GM11168 (cell line): ENCODE measurements at regions not wholly inside any gene's neighbourhood (a gene's known extent, or its start where the extent isn't known, plus 50 kb on each side); places are given as distances from the start of the nearest gene placed in this dataset.

Source experiments
- in situ Hi-C: fragments of 300-500 bp; cut with MboI; formaldehyde crosslinking; loops from one replicate; pipeline ENCODE4 v1.12.0; 2022; ENCODE audit warnings: low sequenced_read_pairs; ENCODE audit not compliant: unreplicated experiment

DNA sequence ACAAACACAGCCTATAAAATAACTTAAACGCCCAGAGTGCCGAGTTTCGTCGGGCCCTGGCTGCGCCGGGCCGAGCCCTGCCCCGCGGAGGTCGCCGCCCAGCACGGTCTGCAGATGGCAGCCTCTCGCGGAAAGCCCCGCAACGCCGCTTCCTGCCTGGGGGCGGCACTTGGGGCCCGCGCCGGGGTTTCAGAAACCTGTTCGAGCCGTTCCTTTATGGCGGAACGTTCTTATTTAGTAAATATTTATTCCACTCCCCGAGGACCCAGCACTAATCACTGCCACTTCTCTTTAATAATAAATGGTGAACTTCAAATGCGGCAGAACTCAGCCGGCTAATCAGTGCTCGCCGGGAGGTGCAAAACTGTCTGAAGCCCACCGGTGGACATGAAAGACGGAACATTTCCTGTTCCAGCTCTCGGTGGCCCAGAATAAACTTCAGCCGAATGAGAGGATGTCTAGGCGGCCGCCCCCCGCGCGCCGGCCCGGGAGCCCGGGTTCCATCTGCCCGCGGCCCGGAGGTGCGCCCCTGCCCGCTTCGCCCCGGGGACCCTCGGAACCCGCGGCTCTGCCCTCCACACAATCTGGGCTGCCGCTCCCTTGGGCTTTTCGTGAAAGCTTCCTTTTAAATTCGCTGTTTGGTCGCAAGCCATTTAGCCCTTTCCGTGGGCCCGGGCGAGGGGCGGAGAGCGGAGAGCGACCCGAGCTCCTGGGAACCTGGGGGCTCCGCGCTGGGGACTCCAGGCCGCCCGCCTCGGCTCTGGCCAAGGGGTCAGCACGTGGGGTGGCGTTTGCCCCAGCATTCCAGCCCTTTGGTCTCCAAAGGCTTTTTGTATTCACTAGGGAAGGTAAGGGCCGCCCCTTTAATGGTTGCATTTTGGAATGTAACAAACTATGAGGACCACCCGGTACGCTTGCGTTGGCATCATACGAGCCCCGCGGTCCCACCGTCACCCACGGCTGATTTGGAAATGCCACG lies 110.8 kb upstream of the ATP11B start:
- in situ Hi-C loops, result loop anchor here (10.0 to 25.0 kb wide), 2 partner anchors 770 to 978 kb away; no protein-coding TSS in a partner anchor

DNA sequence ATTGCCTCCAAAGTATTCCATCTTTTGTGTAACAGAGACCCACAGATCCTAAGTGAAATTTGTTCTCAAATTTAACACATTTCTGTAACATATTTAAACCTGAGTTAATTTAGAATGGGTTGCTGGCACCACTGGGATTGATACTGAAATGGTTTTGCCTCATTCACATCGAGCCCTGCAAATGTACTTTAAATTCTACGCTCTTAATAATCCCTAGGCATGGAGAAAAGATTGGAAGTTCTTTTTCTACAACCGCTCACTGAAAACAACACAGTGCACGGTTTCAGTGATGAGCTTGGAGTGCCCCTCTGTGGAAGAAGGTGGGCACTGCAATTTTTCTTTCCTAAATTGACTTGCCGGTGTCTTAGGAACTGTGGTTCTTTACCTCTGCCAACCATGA lies 109.9 kb upstream of the ATP11B start:
- in situ Hi-C loops, result loop anchor here (10.0 to 25.0 kb wide), 2 partner anchors 771 to 979 kb away; no protein-coding TSS in a partner anchor

DNA sequence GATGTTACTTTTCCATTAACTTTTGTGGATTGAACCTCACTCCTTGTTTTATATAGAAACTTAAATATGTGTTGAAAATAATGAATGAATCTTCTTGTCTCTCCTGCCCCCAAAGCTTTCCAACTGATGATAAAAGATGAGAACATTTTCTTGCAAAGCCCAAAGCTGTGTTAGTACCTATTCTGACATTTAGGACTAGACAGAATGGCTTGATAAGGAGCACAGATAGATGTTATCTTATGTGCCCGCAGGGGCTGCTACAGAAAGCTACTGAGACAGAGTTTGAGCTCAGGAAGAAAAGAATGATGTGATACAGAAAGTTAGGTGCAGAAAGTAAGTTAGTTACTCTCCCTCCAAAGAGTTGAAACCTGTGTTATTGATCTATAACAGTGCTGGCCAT lies 109.4 kb upstream of the ATP11B start:
- in situ Hi-C loops, result loop anchor here (10.0 to 25.0 kb wide), 2 partner anchors 772 to 979 kb away; no protein-coding TSS in a partner anchor

DNA sequence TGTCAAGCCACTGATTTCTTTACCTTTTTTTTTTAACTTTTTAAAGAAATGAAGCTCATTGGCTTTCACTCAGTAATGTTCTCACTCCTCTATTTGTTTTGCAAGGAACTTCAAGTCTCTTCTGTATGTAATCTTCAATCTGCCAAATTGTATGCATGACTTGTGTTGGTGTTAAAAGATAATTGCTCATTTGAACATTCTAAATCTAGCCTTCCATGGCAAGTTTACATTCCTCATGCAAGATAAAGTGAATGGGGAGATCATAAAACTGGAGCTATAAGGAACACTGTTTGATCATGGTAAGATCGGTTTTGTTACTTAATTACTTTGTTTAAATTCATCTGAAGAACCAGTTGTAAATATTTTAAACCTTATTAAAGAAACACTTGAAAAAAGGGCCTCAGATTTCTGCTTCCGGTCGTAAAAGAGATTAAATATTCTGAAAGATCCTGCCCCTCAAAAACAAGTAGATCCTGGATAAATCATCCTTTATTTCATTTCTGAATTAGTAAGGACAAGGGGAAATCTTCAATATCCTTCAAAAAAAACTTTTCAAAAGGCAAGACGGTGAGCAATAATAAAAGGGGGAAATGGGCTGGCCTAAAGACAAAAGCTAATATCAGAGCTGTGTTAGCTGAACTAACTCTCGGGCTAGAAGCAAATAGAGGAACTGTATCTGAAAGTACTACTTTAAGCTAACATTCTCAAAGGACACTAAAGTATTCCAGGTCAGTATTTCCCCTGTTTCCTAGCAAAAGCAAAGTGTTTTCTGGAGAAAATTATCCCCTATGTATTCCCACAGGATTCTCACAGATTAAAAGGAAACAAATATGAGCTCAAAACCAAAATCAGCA lies 107.0 kb upstream of the ATP11B start:
- in situ Hi-C loops, result loop anchor here (10.0 to 25.0 kb wide), 2 partner anchors 774 to 981 kb away; no protein-coding TSS in a partner anchor

DNA sequence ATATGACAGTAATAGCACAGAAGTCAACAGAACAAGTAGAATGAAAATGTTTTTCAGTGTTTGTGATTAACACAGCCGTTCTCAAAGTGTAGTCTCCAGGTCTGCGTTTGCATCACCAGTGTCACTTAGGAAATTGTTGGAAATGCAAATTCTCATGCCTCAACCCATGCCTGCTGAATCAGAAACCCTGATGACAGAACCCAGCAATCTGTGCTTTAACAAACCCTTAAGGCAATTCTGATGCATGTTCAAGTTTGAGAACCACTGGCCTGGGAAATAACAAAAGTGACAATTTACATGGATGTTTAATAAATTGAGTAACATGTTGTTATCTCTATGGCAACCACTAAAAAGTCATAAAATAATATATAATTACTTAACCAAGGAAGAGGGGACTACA lies 103.1 kb upstream of the ATP11B start:
- in situ Hi-C loops, result loop anchor here (25.0 kb wide), 1 partner anchor 778 kb away; no protein-coding TSS in a partner anchor

DNA sequence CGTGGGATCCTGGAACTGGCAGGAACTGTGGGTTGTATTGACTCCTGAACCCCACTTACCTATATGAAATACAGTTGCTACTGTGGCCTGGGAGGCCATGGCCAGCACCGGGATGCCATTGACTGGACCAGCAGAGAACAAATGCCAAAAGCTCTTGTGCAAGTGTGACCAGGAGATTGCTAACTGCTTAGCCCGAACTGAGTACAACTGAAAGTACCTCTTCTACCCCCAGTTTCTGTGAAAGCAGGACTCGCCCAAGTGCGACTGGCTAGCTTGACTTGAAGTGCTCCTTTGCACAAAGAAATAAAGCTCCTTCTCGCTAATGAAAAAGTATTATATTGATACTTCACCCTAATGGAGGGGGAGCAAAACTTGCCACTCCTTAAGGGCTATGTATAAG lies 101.3 kb upstream of the ATP11B start:
- in situ Hi-C loops, result loop anchor here (25.0 kb wide), 1 partner anchor 780 kb away; no protein-coding TSS in a partner anchor

DNA sequence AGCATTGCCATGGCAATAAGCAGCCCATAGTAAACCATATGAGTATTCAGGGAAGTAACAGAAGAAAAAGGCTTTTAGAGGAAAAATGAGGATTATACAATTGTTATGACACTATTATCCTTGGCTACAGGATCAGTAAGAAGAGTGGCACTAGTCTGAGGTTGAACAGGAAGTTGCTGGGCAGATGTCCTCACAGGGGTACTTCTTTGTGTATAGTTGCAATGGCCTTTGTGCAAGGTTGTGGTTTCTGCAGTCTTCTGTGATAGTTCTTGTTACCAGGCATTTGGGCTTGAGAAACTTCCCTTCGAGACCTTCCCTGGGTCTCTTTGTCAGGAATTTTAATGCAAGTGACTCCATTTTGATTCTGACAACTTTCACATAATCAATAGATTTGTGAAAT lies 100.6 kb upstream of the ATP11B start:
- in situ Hi-C loops, result loop anchor here (25.0 kb wide), 1 partner anchor 780 kb away; no protein-coding TSS in a partner anchor

DNA sequence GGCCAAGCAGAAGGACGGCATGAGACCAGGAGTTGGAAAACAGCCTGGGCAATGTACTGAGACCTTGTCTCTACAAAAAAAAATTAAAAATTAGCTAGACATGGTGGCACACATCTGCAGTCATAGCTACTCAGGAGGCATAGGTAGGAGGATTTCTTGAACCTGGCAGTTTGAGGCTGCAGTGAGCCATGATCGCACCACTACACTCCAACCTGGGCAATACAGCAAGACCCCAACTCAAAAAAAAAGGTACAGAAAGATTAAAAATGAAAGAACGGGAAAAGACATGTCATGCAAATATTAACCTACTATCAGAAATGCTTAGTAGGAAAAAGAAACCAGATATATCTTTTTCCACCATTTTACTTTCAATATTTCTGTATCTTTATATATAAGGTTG lies 99.6 kb upstream of the ATP11B start:
- in situ Hi-C loops, result loop anchor here (25.0 kb wide), 1 partner anchor 781 kb away; no protein-coding TSS in a partner anchor

DNA sequence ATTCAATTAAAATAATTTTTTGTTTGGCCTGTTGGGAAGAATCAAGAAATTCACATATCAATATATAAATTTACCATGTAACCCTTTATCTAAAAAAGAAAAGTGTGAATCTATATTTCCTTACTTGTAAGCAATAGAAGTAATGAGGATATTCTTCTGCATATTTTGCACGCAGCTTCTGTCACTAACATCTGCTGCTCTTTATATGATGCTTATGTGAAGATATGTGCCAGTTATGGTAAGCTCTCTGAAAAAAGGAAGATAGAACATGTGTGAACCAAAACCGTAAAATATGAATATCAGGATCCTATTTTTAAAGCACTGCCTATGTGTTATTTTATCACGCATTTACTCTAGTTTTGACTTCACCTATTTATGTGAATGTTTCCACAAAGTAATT lies 96.4 kb upstream of the ATP11B start:
- in situ Hi-C loops, result loop anchor here (25.0 kb wide), 1 partner anchor 785 kb away; no protein-coding TSS in a partner anchor

DNA sequence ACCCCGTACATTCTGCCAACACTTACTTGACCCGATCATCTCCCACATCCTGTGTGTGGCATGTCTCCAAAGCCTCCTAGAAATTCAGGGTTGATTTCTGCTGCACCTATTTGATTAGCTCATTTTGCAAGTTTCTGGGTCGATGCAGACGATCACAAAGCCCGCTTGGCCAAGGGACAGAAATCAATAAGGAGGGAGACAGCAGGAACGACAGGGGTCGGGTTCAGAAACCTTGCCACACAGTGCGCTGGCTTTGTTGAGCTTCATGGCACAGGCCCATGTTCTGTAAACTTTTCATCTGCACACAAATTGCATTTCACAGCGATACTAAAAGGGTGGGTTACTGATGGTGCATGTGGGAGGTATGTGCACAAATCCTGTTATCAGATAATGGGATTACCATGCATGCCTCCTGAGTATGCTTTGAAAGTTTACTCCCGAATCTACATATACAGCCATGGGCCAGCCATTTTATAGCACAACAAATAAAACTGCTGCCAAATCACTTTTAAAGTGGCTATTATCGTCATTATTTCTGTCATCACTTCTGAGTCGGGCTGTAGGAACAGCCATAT lies 95.9 kb upstream of the ATP11B start:
- in situ Hi-C loops, result loop anchor here (25.0 kb wide), 1 partner anchor 785 kb away; no protein-coding TSS in a partner anchor

DNA sequence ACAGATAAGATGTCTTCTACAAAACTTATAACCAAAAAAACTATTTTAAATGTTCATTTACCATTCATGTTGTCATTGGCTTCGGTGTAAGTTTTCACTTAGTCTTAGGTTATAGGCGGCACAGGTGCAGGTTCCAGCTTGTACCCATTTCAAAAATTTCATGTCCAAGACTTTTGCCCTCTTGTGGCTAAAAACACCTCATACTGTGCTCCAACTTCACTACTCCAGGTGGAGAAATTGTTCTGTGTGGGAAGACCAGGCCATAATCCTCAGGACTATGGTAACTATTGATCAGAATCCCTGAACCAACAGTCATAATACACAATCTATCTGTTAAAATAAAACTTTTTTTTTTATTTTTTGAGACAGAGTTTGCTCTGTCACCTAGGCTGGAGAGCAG lies 95.2 kb upstream of the ATP11B start:
- in situ Hi-C loops, result loop anchor here (25.0 kb wide), 1 partner anchor 786 kb away; no protein-coding TSS in a partner anchor

DNA sequence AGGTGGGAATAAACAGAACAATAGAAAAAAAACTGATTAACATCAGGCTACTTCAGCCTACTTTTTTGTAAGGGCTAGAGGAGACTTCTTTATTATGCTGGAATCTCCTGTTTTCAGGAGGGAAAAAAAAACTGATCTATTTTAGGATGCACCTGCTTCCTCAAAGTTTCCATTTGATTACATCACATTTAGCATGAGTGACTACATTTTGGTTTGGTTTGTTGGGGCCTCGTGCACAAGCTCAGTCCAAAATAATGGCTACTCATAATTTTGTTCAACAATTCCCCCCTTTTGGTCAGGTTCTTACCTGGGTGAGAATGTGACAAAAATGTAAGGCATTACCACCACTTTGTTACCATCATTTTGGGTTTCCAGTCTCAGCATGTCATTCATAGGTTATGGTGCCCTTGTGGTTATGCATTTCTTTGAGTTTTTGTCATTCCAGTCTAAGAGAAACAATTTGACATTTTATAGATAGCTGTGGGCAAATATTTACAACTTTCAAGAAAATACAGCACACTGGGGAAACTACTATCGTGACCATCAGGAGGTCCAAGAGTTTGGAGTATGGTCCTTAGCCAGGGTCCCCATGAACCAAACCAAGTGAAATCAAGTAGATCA lies 93.6 kb upstream of the ATP11B start:
- in situ Hi-C loops, result loop anchor here (25.0 kb wide), 1 partner anchor 787 kb away; no protein-coding TSS in a partner anchor

DNA sequence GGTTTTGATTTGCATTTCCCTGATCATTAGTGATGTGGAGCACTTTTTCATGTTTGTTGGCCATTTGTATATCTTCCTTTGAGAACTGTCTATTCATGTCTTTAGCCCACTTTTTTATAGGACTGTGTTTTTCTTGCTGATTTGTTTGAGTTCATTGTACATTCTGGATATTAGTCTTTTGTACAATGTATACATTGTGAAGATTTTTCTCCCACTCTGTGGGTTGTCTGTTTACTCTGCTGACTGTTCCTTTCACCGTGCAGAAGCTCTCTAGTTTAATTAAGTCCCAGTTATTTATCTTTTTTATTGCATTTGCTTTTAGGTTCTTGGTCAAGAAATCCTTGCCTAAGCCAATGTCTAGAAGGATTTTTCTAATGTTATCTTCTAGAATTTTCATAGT lies 91.1 kb upstream of the ATP11B start:
- in situ Hi-C loops, result no loop called here

DNA sequence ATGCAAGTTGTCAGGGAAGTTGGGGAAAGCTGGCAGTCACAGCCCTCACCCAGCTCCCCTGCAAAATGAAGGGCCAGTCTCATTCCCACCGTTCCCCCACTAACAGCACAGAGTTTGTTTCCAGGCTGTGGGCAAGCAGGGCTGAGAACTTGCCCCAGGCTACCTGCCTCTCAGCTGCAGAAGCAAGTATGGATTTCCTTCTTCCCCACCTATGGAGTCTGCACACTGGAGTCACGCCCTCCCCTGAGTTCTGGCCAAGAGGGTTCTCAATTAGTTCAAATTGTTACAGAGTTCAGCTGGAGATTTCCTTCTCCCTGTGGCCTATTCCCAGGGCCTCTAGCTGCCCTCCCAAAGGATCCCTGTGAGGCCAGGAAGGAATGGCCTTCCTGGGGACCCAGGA lies 90.1 kb upstream of the ATP11B start:
- in situ Hi-C loops, result no loop called here

DNA sequence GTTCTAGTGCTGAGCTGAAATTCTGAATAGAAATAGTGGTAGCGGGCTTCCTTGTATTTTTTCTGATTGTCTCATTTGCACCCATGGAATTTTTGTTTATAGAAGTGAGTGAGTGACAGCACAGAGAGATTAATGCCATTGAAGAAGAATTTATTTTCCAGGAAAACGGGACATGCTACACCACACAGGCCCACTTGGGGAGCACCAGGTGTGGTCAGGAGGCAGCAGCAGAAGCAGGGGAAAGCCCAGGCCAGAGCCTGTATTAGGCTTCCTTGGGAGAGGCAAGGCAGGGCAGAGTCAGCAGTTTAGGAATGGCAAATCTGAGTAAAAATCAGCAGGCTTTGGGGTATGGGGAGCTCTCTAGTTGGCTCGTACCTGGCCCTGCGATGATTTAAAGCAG lies 88.4 kb upstream of the ATP11B start:
- in situ Hi-C loops, result no loop called here

DNA sequence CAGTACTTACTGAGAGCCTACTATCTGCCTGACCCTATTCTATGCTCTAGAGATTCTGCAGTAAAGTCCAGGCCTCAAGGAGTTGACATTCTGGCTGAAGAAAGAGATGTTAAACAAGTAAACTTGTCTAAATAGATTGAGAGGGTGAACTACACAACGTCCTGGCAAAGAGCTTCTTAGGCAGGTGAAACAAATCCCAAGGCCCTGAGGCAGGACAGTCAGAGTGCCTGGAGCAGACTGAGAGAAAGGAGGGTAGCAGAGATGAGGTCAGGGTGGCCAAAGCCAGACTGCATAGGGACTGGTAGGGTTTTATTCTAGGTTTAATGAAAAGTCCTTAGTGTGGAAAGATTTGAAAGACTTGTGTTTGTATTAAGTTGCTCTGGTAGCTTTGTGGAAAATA lies 84.5 kb upstream of the ATP11B start:
- in situ Hi-C loops, result no loop called here

DNA sequence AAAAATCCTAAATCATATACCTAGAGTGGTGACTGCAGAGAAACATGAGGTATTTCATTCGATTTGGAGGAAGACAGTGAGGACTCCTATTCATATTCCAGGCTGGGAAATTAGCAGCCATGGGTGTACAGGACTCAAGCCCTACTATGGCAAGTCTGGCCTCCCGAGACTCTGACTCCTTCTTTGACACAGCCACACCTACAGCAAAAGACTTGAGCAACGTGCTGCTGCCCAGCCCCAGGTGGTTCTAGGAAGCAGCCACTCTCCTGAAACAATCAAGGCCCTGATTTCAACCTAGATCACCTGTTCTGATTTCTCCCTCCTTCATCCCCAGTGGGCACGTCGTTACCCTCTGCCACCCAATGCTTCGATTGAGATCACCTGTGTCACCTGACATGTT lies 84.0 kb upstream of the ATP11B start:
- in situ Hi-C loops, result no loop called here

DNA sequence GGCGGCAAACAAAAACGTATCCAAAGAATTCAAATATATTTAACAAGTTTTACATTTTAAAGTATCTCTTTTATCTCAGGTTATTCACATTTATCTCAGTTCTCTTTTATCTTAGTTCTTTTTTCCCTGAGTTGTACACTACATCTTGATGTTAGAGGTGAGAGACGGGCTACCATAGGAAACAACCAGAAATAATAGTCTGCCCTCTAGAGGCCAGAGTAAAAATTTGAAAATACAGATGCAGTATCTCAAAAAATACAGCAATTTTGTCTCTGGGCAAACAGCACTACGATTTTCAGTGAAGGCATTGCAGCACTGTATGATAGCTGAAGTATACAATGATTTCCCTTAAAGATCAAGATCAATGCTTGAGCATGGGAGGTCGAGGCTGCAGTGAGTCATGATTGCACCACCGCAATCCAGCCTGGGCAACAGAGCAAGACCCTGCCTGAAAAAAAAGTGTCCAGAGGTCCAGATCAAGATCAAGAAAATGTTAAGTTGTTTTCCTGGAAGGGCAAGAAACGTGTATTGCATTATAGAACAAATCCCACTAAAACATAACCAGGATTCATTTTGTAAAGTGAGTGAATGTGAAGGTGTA lies 82.6 kb upstream of the ATP11B start:
- in situ Hi-C loops, result no loop called here

DNA sequence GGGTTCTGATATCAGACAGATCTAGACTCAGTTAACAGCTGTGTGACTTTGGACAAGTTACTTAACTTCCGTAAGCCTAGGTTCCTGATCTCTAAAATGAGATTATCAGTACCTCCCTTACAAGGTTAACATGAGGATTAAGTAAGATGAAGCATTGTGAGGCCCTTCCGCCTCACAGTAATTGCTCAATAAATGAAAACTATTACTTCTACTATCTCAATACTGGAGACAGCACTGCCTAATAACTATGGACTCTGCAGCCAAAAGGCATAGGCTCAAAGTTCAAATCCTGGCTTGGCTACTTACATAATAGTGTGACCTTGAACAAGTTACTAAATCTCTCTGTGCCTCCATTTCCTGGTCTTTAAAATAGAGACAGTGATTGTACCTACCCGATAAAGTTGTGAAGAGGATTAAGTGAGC lies 82.0 kb upstream of the ATP11B start:
- in situ Hi-C loops, result no loop called here
